Dedifferentiated amniotic fluid mesenchymal stem cell (primary cell): ENCODE measurements at regions not wholly inside any gene's neighbourhood (a gene's known extent, or its start where the extent isn't known, plus 50 kb on each side); places are given as distances from the start of the nearest gene placed in this dataset.

ENCODE experiments used
- DNase-seq: peaks from one replicate; pipeline ENCODE4 v3.0.0-alpha.2; 2016; ENCODE audit errors: extremely low spot score

GRCh38 chr12:114741940-114742339, 58.0 kb upstream of the TBX3 start:
- DNase-seq, result no peak

DNA sequence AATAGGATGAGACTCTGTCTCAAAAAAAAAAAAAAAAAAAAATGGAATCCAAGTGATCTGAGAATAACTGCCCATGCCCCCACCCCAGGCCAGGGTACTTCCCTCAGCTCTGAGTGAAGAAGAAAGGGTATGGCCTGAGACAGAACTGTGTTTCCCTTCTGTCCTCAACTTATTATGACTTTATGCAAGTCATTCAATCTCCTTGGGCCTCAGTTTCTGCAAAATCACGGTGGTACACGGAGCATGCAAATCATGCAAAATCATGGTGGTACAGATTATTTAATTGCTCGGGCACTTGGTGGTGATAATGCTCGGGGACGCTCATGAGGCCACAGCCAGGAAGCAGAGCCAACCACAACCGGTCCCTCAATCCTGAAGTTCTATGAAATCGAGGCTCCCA, 56.5 kb upstream of the TBX3 start:
- DNase-seq, result no peak

DNA sequence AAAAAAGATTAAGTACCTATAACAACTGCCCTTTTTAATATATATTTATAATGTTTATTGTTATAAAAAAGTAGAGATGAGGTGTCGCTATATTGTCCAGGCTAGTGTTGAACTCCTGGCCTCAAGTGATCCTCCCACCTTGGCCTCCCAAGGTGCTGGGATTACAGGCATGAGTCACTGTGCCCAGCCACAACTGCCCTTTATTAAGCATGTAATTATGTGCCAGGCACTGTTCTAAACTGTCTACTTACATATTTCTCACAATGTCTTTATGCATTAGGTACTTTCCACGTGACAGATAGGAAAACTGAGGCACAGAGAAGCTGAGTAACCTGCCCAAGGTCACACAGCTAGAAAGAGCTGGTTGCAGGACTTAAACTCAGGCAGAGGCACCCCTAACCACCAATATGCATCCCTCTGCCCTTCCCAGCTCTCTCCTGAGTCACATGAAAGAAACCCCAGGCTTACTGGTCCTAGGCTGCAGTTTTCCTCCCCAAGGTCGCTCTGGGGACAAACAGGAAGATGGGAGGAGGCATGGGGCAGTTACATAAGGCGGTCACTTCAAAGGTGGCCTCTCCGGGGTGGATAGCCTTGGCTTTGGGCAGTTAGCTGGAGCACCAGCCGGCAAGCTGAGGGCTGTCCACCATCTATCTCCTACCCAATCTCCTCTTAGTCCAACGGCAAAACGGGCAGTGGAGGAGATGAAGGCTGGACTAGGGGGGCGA, 54.6 kb upstream of the TBX3 start:
- DNase-seq, result no peak

- no peak for DNase-seq
These were observed 51.9 kb upstream of the TBX3 start for GRCh38 chr12:114735680-114736374.

- no peak for DNase-seq
These were observed 51.0 kb upstream of the TBX3 start for GRCh38 chr12:114735011-114735410.

GRCh38 chr12:114733919-114734318, 49.9 kb upstream of the TBX3 start:
- no peak for DNase-seq
